GM12891 (cell line): ENCODE measurements at regions not wholly inside any gene's neighbourhood (a gene's known extent, or its start where the extent isn't known, plus 50 kb on each side); places are given as distances from the start of the nearest gene placed in this dataset.

Source experiments
- POLR2AphosphoS5 ChIP-seq: IDR thresholded peaks from 2 replicates; pipeline ENCODE4 v1.6.1; 2011; ENCODE audit warnings: low read depth, low read length, control low read depth
- TAF1 ChIP-seq: IDR thresholded peaks from 2 replicates; pipeline ENCODE4 v1.6.1; 2011; ENCODE audit warnings: low read depth, low read length, control low read depth

- TF ChIP-seq TAF1 (no peak), POLR2AphosphoS5 (no peak)
Observed at GRCh38 chr5:114166081-114166480, 195.8 kb upstream of the KCNN2 start.
